ENCODE measurements at regions not wholly inside any gene's neighbourhood (a gene's known extent, or its start where the extent isn't known, plus 50 kb on each side); places are given as distances from the start of the nearest gene placed in this dataset.
A peak's percentile ranks its signal among the peaks of the same experiment; 100 is the strongest.

DNA sequence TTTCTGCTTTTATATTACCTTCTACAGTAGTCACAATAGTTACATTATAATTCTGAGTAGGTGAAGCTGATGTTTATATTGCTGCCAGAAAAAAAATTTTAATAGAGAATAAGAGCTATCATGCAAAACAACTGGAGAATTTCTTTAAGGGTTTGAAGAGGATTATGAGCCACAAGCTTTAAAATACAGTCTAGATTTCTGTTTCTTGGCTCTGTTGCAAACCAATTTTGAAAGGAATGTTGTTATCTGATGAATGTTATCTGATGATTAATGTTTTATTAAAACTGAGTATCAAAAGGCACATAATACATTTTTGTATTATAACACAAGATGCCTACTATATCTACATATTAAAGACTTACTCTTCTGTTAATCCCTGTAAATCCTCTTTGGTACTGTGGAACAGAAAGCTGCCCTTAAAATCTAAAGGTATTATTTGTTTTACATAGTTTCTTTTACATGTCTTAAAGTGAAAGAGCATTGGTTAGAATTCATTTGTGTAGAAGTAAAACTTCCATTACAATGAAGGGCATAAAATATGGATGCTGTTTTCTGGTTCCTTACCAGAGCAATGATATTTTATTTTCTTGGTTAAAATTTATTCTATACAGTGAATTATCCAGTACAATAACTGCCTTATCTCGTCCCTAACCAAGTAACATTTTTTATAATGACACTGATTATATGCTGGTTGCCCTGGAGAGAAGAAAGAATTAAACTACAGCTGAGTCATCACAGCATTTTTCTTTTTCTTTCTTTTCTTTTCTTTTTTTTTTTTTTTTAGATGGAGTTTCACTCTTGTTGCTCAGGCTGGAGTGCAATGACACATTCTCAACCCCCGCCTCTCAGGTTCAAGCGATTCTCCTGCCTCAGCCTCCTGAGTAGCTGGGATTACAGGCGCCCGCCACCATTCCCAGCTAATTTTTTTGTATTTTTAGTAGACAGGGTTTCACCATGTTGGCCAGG lies 205.7 kb downstream of the TANC2 start:
- no peak overlapping the region for H3K4me3 ChIP-seq
- H3K27ac ChIP-seq, result no peak overlapping the region
- H3K36me3 ChIP-seq, result no peaks in the 10 kb centered on the region
- DNase-seq (ENCODE audit: low spot score) (no peak), ATAC-seq (ENCODE audit: insufficient number of reproducible peaks, low FRiP score, low read depth) (no peak)
- no peaks in the 10 kb centered on the region for H3K27me3 ChIP-seq (replicated peaks; ENCODE audit: insufficient read depth)
- H3K9me3 ChIP-seq, result no peaks in the 10 kb centered on the region
- H3K4me1 ChIP-seq (ENCODE audit: control insufficient read depth in 1 of 2, low read depth in 2 of 2), result peaks cover 0 to 2% of the 10 kb centered on the region in 2 donors
- TF ChIP-seq, protein P1, sequence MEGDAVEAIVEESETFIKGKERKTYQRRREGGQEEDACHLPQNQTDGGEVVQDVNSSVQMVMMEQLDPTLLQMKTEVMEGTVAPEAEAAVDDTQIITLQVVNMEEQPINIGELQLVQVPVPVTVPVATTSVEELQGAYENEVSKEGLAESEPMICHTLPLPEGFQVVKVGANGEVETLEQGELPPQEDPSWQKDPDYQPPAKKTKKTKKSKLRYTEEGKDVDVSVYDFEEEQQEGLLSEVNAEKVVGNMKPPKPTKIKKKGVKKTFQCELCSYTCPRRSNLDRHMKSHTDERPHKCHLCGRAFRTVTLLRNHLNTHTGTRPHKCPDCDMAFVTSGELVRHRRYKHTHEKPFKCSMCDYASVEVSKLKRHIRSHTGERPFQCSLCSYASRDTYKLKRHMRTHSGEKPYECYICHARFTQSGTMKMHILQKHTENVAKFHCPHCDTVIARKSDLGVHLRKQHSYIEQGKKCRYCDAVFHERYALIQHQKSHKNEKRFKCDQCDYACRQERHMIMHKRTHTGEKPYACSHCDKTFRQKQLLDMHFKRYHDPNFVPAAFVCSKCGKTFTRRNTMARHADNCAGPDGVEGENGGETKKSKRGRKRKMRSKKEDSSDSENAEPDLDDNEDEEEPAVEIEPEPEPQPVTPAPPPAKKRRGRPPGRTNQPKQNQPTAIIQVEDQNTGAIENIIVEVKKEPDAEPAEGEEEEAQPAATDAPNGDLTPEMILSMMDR (IDR thresholded peaks at IDR 0.05), result no peak

DNA sequence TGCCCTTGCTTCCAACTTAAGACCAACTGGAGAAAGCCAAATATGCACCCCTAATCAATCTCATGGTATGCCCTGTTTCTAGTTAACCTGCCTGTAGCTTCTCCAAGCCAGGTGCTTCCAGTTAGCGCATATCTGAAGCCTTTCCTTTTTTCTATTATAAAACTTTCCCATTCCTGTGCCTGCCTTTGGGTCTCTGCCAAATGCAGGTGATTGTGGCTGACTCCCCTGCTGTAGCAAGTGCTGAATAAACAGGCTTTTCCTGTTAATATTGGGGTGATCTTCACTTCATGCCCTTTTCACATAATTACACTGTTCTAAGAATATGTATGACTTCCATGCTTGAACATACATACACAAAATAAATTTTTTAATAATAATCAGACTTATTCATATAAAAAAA lies 207.4 kb downstream of the TANC2 start:
- Histone ChIP-seq H3K4me1 (ENCODE audit: control insufficient read depth in 1 of 2, low read depth in 2 of 2) (peaks cover 2 to 5% of the 10 kb centered on the region in 2 donors), H3K27ac (no peak overlapping the region), H3K4me3 (no peak overlapping the region), H3K27me3 (replicated peaks; ENCODE audit: insufficient read depth) (no peaks in the 10 kb centered on the region), H3K36me3 (no peaks in the 10 kb centered on the region), H3K9me3 (no peaks in the 10 kb centered on the region)
- TF ChIP-seq, protein P1 (IDR thresholded peaks at IDR 0.05), result no peak
- DNase-seq (ENCODE audit: low spot score), result no peak
- ATAC-seq (ENCODE audit: insufficient number of reproducible peaks, low FRiP score, low read depth), result no peak

DNA sequence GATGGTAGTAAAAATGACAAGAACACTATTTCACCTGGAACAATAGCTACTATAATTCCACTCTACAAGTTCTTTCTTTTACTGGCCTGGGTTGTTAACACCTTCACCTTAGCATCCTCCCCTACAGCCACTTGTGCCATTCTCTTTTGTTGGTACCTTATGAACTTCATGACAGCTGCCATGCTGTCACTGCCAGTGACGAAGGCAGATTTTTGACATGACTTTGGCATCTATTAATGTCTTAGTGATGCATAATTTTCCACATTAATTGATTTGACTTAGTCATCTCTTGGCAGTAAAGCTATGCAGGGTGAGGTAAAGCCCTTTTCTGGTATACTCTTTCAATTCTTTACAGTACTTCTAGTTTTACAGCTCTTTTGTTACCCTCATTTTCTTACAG lies 207.9 kb downstream of the TANC2 start:
- no peaks in the 10 kb centered on the region for H3K9me3 ChIP-seq
- no peak overlapping the region for H3K4me3 ChIP-seq
- no peaks in the 10 kb centered on the region for H3K27me3 ChIP-seq (replicated peaks; ENCODE audit: insufficient read depth)
- H3K36me3 ChIP-seq, result no peaks in the 10 kb centered on the region
- H3K27ac ChIP-seq, result no peak overlapping the region
- peaks cover 2 to 9% of the 10 kb centered on the region in 2 donors for H3K4me1 ChIP-seq (ENCODE audit: control insufficient read depth in 1 of 2, low read depth in 2 of 2)
- TF ChIP-seq, protein P1 (IDR thresholded peaks at IDR 0.05), result no peak
- DNase-seq (ENCODE audit: low spot score) (no peak), ATAC-seq (ENCODE audit: insufficient number of reproducible peaks, low FRiP score, low read depth) (no peak)

DNA sequence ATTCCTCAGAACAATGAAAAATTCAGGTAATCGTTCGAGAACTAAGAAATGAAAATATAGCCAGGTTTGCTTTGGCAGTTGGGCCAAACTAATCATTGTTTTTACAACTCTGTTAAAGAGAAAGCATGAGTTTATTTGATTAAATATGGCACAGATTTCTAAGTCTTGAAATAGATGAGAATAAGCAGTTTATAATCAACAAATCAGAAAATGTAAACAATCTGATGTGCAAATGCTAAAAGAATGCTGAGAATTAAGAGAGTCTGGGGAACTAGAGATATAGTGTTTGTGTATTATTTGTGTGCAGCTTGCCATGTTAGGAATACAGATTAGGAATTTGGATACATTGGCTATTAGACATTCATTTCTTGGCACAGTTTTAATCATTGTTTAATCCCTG lies 212.5 kb downstream of the TANC2 start:
- H3K27me3 ChIP-seq (replicated peaks; ENCODE audit: insufficient read depth), result no peaks in the 10 kb centered on the region
- ATAC-seq (ENCODE audit: insufficient number of reproducible peaks, low FRiP score, low read depth) (no peak), DNase-seq (ENCODE audit: low spot score) (no peak)
- H3K4me1 ChIP-seq (ENCODE audit: control insufficient read depth in 1 of 2, low read depth in 2 of 2), result peaks cover 0 to 9% of the 10 kb centered on the region in 2 donors
- H3K27ac ChIP-seq, result no peak overlapping the region
- H3K36me3 ChIP-seq, result no peaks in the 10 kb centered on the region
- TF ChIP-seq, protein P1 (IDR thresholded peaks at IDR 0.05), result no peak
- no peaks in the 10 kb centered on the region for H3K9me3 ChIP-seq
- peak overlapping the region; percentile 20 for H3K4me3 ChIP-seq

DNA sequence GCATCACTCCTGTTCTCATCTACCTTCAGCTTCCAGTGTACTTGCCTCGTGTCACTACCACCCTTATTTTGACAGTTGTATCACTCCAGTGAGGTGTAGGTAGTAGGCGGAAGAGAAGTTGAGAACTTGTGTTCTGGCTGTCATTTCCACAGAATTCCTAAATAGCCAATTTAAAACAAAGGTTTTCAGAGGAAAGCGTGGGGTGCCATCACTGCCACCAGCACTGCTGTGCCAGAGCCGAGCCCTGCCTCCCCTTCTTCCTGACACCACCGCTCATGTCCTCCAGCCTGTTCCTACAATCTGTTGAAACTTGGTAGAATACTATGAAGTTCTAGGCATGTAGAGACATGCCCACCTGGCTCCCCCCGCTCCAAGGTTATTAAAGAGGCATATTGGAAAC lies 215.8 kb downstream of the TANC2 start:
- H3K27me3 ChIP-seq (replicated peaks; ENCODE audit: insufficient read depth), result no peaks in the 10 kb centered on the region
- ATAC-seq (ENCODE audit: insufficient number of reproducible peaks, low FRiP score, low read depth), result no peak
- DNase-seq (ENCODE audit: low spot score), result no peak
- H3K9me3 ChIP-seq, result no peaks in the 10 kb centered on the region
- no peak overlapping the region for H3K4me3 ChIP-seq
- H3K36me3 ChIP-seq, result no peaks in the 10 kb centered on the region
- no peak overlapping the region for H3K27ac ChIP-seq
- TF ChIP-seq, protein P1 (IDR thresholded peaks at IDR 0.05), result no peak
- H3K4me1 ChIP-seq (ENCODE audit: control insufficient read depth in 1 of 2, low read depth in 2 of 2), result peaks cover 0 to 9% of the 10 kb centered on the region in 2 donors
